OCI-LY3 (cell line): ENCODE measurements at regions not wholly inside any gene's neighbourhood (a gene's known extent, or its start where the extent isn't known, plus 50 kb on each side); places are given as distances from the start of the nearest gene placed in this dataset.

Experiments used
- CTCF ChIP-seq: fragments of 200-600, 300-600 bp; sonication (generic); IDR thresholded peaks from 2 replicates; pipeline ENCODE4 v1.5.1; 2014; ENCODE audit warnings: antibody characterized with exemption, low read length, low read depth
- EZH2phosphoT487 ChIP-seq: fragments of 200-600 bp; shearing (Covaris generic); IDR thresholded peaks from 2 replicates; pipeline ENCODE4 v1.6.1; 2018; ENCODE audit warnings: antibody characterized with exemption, mixed run types, low read depth

GRCh38 chr12:46549527-46550265 lies 177.1 kb upstream of the SLC38A2 start:
- TF ChIP-seq CTCF, result no peak
- TF ChIP-seq EZH2phosphoT487, result no peak
